ENCODE measurements at regions not wholly inside any gene's neighbourhood (a gene's known extent, or its start where the extent isn't known, plus 50 kb on each side); places are given as distances from the start of the nearest gene placed in this dataset.

- no peak for TF ChIP-seq CTCF (IDR thresholded peaks at IDR 0.05; ENCODE audit: insufficient read depth, low read depth, low read length)
- TF ChIP-seq EZH2 (IDR thresholded peaks at IDR 0.05; ENCODE audit: insufficient read depth, low read length): no peak
Measured at GRCh38 chr2:147636238-147636882, 208.5 kb upstream of the ACVR2A start.

Data from astrocyte (in vitro differentiated cells and primary cell).